ENCODE measurements at regions not wholly inside any gene's neighbourhood (a gene's known extent, or its start where the extent isn't known, plus 50 kb on each side); places are given as distances from the start of the nearest gene placed in this dataset.
"Not testable (repeated sequence)": the region's sequence is repeated elsewhere in the genome, so short reads cannot be mapped to it uniquely, and the experiment has no call there.

GRCh38 chr18:67455890-67456501 lies 60.5 kb downstream of the DSEL start:
- DNase-seq (ENCODE audit: low spot score): no peak

GRCh38 chr18:67453901-67454300 lies 62.6 kb downstream of the DSEL start:
- no peak for DNase-seq (ENCODE audit: low spot score)

DNA sequence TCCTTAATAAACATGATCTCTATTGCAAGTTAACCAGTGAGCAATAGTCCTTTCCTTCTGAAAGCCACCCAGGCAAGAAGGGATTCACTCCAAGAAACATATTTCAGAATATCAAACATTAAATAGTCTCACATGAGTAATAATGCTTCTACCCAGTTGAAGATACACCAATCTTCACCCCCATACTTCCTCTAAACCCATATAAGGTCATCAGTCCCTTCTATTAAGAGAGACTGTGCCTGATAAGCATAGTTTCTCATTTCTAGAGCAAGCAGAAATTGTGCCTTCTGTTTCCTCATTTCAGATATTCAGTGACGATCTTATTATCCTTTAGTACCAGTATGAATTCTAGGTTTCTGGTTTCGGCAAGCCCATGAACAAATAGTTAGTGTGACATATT lies 64.6 kb downstream of the DSEL start:
- no peak for DNase-seq (ENCODE audit: low spot score)

DNA sequence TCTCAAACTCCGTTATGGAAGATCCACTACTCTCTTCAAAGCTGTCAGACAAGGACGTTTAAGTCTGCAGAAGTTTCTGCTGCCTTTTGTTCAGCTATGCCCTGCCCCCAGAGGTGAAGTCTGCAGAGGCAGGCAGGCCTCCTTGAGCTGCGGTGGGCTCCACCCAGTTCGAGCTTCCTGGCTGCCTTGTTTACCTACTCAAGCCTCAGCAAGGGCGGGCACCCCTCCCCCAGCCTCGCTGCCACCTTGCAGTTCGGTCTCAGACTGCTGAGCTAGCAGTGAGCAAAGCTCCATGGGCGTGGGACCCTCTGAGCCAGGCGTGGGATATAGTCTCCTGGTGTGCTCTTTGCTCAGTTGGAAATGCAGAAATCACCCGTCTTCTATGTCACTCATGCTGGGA lies 65.4 kb downstream of the DSEL start:
- not testable (repeated sequence) for DNase-seq (ENCODE audit: low spot score)

DNA sequence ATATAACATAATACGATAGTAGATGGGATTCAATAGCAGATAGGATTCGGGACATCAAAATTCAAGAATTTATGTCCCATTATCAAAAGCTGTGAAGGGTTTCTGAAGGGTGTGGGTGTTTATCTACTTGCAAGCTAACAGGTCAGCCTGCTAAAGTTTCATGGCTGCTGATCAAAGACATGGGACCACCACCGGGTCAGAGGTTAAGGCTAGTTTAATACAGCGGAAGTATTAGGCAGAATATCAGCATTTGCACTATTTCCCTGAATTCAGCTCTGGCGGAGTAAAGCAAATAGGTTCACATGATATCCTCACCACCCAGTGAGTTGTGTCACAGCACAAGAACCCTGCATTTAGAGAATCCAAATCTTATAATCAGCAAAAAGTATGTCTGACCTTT lies 82.5 kb downstream of the DSEL start:
- DNase-seq (ENCODE audit: low spot score): no peak

DNA sequence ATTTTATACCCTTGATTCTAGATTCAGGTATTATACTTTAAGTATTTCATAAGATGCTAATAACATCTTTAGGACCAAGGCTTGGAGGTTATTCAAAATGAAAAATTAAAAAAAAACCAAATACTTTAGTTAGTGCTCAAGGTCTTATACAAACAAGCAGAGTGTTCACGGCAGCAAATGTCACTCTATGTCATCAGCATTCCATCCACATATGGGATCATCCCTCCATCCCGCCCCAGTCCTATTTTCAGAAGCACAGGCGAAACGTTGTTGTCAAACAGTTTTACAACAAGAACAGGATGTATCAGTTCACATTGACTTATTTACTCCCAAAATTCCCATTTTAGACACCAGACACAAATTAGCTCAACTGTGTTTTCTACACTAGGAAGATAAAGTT lies 83.7 kb downstream of the DSEL start:
- no peak for DNase-seq (ENCODE audit: low spot score)

DNA sequence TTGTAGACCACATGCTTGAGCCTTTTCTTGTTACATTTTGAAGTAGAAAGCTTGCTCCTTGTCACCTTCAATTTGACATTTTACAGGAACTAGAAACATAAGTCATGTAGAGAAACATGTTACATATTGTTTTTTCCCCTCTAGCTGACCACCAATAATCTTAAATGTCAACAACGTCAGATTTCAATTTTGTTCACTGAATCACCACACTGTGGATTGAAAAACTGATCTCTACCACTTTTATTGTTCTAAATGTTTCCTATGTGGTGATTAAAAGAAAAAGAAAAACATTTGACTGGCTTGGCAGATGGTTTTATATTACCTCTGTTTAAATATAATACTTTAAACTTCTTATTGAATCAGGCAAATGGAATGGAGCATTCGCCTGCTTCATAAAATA lies 87.7 kb downstream of the DSEL start:
- DNase-seq (ENCODE audit: low spot score): no peak

DNA sequence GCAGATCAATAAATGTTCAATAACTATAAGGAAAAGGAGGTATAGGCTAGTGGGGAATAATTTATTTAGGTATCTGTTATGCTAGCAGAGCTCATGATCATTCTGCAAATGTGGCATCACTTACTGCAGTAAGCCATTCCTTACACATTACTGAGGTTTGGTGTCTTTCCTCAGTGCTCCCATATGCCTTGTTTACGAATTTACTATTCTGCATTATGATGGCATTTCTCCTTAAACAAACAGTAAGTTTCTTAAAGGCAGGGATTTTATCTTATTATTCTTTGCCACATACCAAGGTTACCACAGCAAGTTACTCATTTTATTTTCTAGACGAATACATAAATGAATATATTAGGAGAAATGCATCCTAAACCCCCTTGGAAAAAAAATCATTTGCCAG lies 88.4 kb downstream of the DSEL start:
- no peak for DNase-seq (ENCODE audit: low spot score)

- DNase-seq (ENCODE audit: low spot score): no peak
Observed at GRCh38 chr18:67426486-67426885, 90.0 kb downstream of the DSEL start.

DNA sequence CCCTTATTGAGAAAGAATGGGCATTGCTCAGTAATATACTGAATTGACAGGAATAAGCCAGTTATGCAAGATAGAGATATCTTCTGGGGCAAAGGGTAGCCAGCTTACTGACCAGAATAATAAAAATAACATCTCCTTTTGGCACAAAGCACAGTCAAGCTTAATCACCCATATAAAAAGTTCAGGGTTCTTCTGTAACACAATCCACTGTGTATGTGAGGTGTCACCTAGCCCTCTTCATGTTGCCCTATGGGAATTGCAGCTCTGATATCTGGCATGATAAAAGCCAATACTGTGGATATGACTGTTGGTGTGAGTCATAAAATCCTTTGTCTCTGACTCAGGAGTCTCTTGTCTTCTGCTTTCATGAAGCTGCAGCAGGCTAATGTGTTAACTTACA lies 90.8 kb downstream of the DSEL start:
- DNase-seq (ENCODE audit: low spot score): peak; percentile 77

DNA sequence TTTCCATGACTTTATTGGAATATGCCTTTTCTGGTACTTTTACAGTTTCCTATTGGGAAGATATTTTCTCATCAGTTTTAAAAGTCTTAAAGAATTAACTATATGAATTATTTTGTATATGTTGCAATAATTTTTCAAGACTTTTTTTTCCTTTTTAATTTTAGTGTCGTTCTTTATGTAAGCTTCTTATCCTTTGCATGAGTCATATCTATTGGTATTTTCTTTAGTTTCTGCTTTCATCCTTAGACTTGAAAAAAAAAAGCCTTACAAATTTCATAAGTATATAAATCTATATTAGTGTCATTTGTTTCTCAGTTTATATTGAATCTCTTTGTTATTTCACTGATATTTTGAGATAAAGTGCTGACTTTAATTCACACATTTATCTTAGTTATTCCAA lies 94.9 kb downstream of the DSEL start:
- DNase-seq (ENCODE audit: low spot score): no peak

DNA sequence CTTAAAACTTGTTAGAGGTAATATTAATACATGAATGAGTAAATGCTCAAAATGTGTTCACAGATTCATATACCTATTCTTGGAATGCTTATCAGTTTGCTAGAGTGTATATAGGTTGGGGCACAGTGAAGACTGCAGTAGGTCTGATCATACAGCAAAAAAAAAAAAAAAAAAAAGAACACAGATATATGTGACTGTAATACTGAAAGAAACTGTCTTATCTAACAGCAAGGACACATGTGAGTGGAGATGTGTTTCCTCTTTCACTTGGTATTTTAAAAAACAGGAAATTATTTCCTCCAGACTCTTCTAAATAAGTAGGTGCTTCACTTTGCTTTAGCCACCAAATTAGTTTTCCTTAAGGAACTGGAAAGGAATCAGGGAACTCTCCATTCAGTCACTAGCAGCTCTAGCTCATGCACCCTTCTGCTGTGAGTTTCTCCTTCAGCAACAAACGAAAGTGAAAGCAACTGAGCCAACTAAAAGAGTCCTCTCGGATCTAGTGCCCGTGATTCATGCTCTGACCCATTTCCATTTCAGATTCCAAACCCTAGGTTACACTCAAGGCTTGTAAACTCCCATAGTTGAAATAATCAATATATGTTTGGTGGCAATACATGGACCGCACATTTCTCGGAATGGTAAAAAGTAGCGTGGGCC lies 98.5 kb downstream of the DSEL start:
- peak; percentile 46 for DNase-seq (ENCODE audit: low spot score)

DNA sequence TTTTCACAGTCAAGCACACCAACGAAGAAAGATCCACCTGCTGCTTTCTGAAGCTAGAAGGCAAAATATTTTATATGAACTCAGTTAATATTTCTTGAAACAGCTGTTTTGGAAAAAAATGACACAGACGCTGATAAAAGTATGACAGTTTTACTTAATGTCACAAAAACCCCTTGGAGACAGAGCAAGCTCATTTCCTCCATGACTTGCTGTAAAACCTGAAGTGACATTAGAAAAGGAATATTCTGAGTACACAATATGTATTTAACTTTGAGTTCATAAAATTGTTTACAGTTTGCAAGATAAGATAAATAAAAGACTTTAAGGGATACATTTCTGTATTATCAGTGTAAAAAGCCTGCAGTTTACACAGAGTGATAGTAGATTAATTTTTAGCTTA lies 105.4 kb downstream of the DSEL start:
- DNase-seq (ENCODE audit: low spot score): no peak

- DNase-seq (ENCODE audit: low spot score): no peak
Observed at GRCh38 chr18:67410075-67411070, 106.1 kb downstream of the DSEL start.

DNA sequence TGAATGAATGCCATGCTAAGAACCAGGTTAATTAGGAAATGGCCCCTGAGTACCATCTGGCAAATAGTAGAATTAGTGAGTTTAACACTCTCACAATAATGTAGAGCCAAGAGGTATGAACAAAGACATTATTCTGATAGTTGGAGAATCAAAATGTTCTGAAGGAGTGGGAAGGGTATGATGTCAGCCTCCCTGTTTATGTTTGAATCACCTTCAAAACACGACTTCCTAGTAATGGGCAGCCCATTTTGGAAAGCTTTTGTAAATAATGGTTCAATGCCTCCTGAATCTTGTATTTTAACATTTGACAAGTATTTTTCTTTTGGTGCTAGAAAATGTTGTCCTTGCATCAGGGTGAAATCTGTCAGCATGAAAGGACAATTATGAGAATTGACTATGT lies 108.3 kb downstream of the DSEL start:
- no peak for DNase-seq (ENCODE audit: low spot score)

DNA sequence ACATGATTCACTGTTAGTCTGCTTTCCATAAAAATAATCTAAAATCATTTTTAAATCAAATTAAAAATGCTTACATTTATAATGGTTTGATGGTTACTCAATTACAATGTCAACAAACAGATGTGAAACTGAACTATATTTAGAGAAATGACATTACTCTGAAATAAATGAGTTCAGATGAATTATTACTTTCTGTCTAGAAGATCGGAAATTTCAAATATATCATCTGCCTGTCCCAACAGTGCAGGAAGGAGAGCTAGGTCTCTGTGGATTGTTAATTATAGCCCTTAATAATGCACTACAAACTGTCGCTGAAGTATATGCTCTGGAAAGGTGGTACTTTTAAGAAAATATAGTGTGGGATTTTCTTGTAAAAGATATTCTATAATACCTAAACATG lies 109.8 kb downstream of the DSEL start:
- DNase-seq (ENCODE audit: low spot score): no peak

GRCh38 chr18:67402543-67402942 lies 114.0 kb downstream of the DSEL start:
- DNase-seq (ENCODE audit: low spot score): peak; percentile 57

DNA sequence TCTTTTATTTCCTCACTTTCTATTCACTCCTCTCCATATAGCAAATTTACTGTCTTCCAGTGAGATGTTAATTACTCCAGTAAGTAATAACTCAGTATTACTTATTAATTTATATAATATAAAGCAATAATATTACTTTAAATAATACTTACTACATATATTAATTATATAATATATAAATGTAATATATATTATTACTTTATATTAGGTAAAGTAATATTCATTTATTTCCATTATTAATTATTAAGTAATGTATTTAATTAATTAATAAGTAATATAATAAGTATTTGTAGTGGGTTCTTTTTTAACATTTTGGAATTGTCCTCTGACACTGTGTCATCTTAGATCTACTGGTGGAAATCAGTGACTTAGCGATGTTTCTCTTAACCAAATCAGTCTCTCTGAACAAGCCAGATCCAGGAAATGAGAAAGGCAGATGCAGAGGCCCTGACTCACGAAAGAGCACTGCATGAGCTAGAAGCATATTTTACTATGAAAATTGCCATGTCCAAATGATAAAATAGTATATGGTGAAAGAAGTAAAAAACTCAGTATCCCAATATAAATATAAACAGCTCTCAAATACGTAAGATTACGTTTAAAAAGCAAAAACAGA lies 115.9 kb downstream of the DSEL start:
- no peak for DNase-seq (ENCODE audit: low spot score)

GRCh38 chr18:67386032-67386431 lies 130.5 kb downstream of the DSEL start:
- peak; percentile 11 for DNase-seq (ENCODE audit: low spot score)

- DNase-seq (ENCODE audit: low spot score): peak; percentile 9
Observed at GRCh38 chr18:67385455-67385854, 131.1 kb downstream of the DSEL start.

GRCh38 chr18:67384057-67384456 lies 132.5 kb downstream of the DSEL start:
- DNase-seq (ENCODE audit: low spot score): not testable (repeated sequence)

DNA sequence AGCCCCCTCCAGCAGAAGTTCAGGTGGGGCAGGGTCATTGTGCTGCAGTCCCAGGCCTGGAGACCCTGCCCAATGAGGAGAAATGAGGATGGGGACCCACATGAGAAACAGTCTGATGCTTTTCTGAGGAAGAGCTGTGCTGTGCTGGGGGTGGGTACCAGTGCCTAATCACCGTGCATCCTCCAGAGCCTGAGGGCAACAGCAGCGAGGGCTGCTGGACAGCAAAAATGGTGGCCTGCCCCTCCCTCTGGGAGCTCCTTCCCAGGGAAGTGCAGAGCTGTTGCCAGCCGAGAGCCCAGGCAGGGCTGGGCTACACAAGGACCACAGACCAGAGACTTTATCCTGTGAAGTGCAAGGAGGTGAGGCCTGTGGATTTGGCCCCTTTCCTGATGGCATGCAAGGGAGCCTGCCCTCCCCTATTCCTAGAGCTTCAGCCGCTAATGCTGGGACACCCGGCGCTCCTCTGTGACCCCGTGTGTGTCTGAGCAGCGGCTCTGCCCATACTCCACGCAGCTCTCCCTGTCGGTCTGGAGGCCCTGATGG lies 134.8 kb downstream of the DSEL start:
- no peak for DNase-seq (ENCODE audit: low spot score)

Measured in AG08395 (cell line).